SK-N-SH treated with all-trans-retinoic acid at 6 μM for 48 hours (cell line): ENCODE measurements at regions not wholly inside any gene's neighbourhood (a gene's known extent, or its start where the extent isn't known, plus 50 kb on each side); places are given as distances from the start of the nearest gene placed in this dataset.
"Not testable (repeated sequence)": the region's sequence is repeated elsewhere in the genome, so short reads cannot be mapped to it uniquely, and the experiment has no call there.

Source experiments
- ATAC-seq: fragments of 200-7000 bp; cut with Tn5 transposase; 3 replicates; pipeline ENCODE4 v1.9.1; 2020; ENCODE audit warnings: mild to moderate bottlenecking, moderate library complexity
- ARNTL ChIP-seq: fragments of 450-650 bp; formaldehyde crosslinking; IDR thresholded peaks from 2 replicates; pipeline ENCODE4 v1.5.0; 2020; ENCODE audit warnings: low read depth, mild to moderate bottlenecking, moderate library complexity, borderline replicate concordance
- BACH2 ChIP-seq: fragments of 250-450 bp; sonication (Bioruptor Pico); IDR thresholded peaks from 2 replicates; pipeline ENCODE4 v1.9.0; 2021; ENCODE audit warnings: mild to moderate bottlenecking, borderline replicate concordance
- CREB5 ChIP-seq: fragments of 250-450 bp; sonication (Bioruptor Pico); IDR thresholded peaks from 2 replicates; pipeline ENCODE4 v1.5.1; 2020; ENCODE audit warnings: low read depth, mild to moderate bottlenecking, moderate library complexity
- CSDC2 ChIP-seq: fragments of 250-450 bp; sonication (Bioruptor Pico); IDR thresholded peaks from 2 replicates; pipeline ENCODE4 v1.5.0; 2020; ENCODE audit warnings: mild to moderate bottlenecking, moderate library complexity
- CSRNP3 ChIP-seq: fragments of 250-450 bp; sonication (Bioruptor Pico); IDR thresholded peaks from 2 replicates; pipeline ENCODE4 v1.5.1; 2021; ENCODE audit warnings: mild to moderate bottlenecking, moderate library complexity
- OSR1 ChIP-seq: fragments of 250-450 bp; sonication (Bioruptor Pico); IDR thresholded peaks from 2 replicates; pipeline ENCODE4 v1.8.0; 2022; ENCODE audit warnings: moderate library complexity, mild to moderate bottlenecking, inconsistent platforms
- POU6F1 ChIP-seq: fragments of 250-450 bp; sonication (Bioruptor Pico); IDR thresholded peaks from 2 replicates; pipeline ENCODE4 v1.8.0; 2021; ENCODE audit warnings: low read depth, mild to moderate bottlenecking, moderate library complexity, borderline replicate concordance
- PPARA ChIP-seq: fragments of 250-450 bp; sonication (Bioruptor Pico); IDR thresholded peaks from 2 replicates; pipeline ENCODE4 v1.5.0; 2020; ENCODE audit warnings: mild to moderate bottlenecking, borderline replicate concordance
- RARB ChIP-seq: fragments of 250-450 bp; sonication (Bioruptor Pico); IDR thresholded peaks from 2 replicates; pipeline ENCODE4 v1.8.0; 2021; ENCODE audit warnings: mild to moderate bottlenecking, moderate library complexity
- SNAI2 ChIP-seq: fragments of 250-450 bp; sonication (Bioruptor Pico); IDR thresholded peaks from 2 replicates; pipeline ENCODE4 v1.5.0; 2020; ENCODE audit warnings: mild to moderate bottlenecking, moderate library complexity
- TCF4 ChIP-seq: fragments of 250-450 bp; sonication (Bioruptor Pico); IDR thresholded peaks from 2 replicates; pipeline ENCODE4 v1.8.0; 2021; ENCODE audit warnings: mild to moderate bottlenecking, moderate library complexity, borderline replicate concordance
- TOX ChIP-seq: fragments of 250-450 bp; sonication (Bioruptor Pico); IDR thresholded peaks from 2 replicates; pipeline ENCODE4 v1.8.0; 2021; ENCODE audit warnings: mild to moderate bottlenecking, moderate library complexity, borderline replicate concordance
- TSHZ2 ChIP-seq: fragments of 250-450 bp; sonication (Bioruptor Pico); IDR thresholded peaks from 2 replicates; pipeline ENCODE4 v1.5.0; 2020; ENCODE audit warnings: mild to moderate bottlenecking, moderate library complexity
- ZFP3 ChIP-seq: fragments of 250-450 bp; sonication (Bioruptor Pico); IDR thresholded peaks from 2 replicates; pipeline ENCODE4 v1.5.0; 2020; ENCODE audit warnings: mild to moderate bottlenecking, moderate library complexity
- ZFP30 ChIP-seq: fragments of 450-650 bp; formaldehyde crosslinking; IDR thresholded peaks from 2 replicates; pipeline ENCODE4 v1.5.0; 2022; ENCODE audit warnings: mild to moderate bottlenecking, moderate library complexity
- ZNF565 ChIP-seq: fragments of 450-650 bp; formaldehyde crosslinking; conservative IDR thresholded peaks from 2 replicates; pipeline ENCODE4 v1.5.0; 2020; ENCODE audit warnings: low read depth, mild to moderate bottlenecking, moderate library complexity
- ZNF8 ChIP-seq: fragments of 450-650 bp; formaldehyde crosslinking; IDR thresholded peaks from 2 replicates; pipeline ENCODE4 v1.5.0; 2020; ENCODE audit warnings: mild to moderate bottlenecking, moderate library complexity

GRCh38 chr2:138066139-138066806 lies 102.0 kb downstream of the HNMT start:
- TF ChIP-seq SNAI2 (no peak), ZFP3 (no peak), CSDC2 (no peak), ZNF565 (CRISPR knock-in tag) (no peak), ZNF8 (CRISPR knock-in tag) (no peak)
- no peak for ATAC-seq

GRCh38 chr2:138066841-138067240 lies 102.6 kb downstream of the HNMT start:
- TF ChIP-seq ZFP30 = no peak
- no peak for ATAC-seq

GRCh38 chr2:138068669-138069068 lies 104.4 kb downstream of the HNMT start:
- not testable (repeated sequence) for ATAC-seq

- ATAC-seq = not testable (repeated sequence)
Measured at GRCh38 chr2:138071042-138071719, 106.9 kb downstream of the HNMT start.

GRCh38 chr2:138071720-138072719 lies 107.7 kb downstream of the HNMT start:
- TF ChIP-seq BACH2 (CRISPR knock-in tag) = no peak
- no peak for TF ChIP-seq ARNTL (CRISPR knock-in tag)
- no peak for TF ChIP-seq TSHZ2 (CRISPR knock-in tag)
- no peak for TF ChIP-seq CREB5 (CRISPR knock-in tag)
- no peak for TF ChIP-seq SNAI2
- no peak for TF ChIP-seq ZNF8 (CRISPR knock-in tag)
- no peak for TF ChIP-seq RARB (CRISPR knock-in tag)
- no peak for TF ChIP-seq OSR1
- TF ChIP-seq POU6F1 (CRISPR knock-in tag) = no peak
- no peak for TF ChIP-seq TOX (CRISPR knock-in tag)
- TF ChIP-seq PPARA (CRISPR knock-in tag) = no peak
- TF ChIP-seq CSRNP3 (CRISPR knock-in tag) = no peak
- no peak for TF ChIP-seq TCF4 (CRISPR knock-in tag)
- TF ChIP-seq, all 23 proteins: peak for 0
- ATAC-seq = no peak
